ENCODE measurements at regions not wholly inside any gene's neighbourhood (a gene's known extent, or its start where the extent isn't known, plus 50 kb on each side); places are given as distances from the start of the nearest gene placed in this dataset.

- intact Hi-C loops (cut with DNase I): no loop called here
- no peak for DNase-seq (ENCODE audit: low spot score)
These were observed 349.2 kb upstream of the ADAMTSL1 start for GRCh38 chr9:18124760-18125159.

DNA sequence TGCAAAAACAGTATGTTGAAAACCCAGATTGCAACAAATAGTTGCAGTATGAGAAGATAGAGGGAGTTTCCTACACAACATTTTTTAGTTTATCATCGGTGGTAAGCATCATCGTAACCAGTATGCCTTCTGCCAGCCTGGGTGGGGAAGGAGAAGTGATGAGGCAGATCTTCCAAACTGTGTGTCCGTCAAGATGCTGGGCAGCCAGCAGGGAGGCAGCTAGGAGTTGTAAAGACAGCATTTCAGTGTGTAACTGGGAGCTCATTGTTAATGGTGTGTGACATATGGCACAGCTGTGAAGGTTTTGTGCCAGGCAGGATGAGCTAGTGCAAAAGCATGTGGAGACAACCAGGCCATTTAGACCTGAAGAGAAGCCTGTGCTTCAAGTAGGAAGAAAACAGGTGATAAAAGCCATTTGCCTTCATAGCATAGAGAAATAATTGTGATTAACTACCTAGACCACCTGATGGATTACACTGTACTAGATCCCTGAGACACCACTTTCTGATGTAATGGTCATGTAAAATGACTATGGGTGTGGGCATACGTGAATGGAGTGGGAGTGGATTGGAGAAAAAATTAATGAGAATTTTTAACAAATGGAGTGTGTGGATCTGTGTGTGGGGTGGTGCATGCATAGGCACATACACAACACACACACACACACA, 347.0 kb upstream of the ADAMTSL1 start:
- DNase-seq (ENCODE audit: low spot score): no peak
- intact Hi-C loops (cut with DNase I): no loop called here

DNA sequence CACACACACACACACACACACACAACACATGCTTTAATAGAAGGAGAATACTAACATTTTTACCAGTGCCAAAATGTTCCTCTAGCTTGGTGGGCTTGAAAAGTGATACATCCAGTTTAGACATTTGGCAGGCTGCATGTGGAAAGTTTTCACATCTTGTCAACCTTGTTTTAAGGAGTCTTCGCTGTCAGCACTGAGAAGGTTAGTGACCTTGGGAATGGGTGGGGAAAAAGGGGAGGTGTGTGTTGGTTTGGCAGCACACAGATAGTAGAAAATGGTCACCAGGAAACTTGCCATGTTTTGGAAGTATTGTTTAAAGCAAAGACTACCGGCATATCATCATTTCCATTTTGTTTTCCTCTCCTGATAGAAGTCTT, 346.5 kb upstream of the ADAMTSL1 start:
- DNase-seq (ENCODE audit: low spot score): no peak
- intact Hi-C loops (cut with DNase I): no loop called here

- intact Hi-C loops (cut with DNase I): no loop called here
- no peak for DNase-seq (ENCODE audit: low spot score)
These were observed 344.1 kb upstream of the ADAMTSL1 start for GRCh38 chr9:18129809-18130334.

DNA sequence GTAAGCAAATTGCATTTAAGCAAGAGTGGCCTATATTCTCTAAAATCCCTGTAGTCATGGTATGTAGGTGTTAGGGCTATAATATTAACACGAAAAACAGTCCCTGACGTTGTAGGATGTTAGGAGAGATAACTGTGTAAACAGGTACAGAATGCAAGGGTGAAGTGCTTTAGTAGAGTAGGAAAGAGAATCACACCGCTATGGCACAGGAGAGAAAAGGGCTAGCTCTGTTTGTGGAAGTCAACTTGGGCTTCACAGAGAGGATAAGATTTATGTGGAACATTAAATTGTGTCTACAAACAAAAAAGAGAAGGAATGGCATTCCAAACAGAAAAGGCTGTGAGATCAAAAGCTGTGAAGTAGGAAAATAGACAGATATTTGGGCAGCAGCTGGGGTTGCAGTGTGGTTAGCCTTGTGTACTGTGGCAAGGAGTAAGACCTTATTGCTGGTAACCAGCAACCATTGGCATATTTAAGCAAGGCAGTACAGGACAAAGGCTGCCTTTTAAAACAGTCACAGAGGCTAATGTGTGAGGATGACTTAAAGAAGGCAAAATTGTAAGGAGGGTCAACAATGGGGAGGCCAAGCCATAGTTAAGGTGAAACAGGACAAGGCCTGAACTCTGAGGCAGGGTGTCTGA, 337.5 kb upstream of the ADAMTSL1 start:
- DNase-seq (ENCODE audit: low spot score): no peak
- intact Hi-C loops (cut with DNase I): no loop called here

- no peak for DNase-seq (ENCODE audit: low spot score)
- intact Hi-C loops (cut with DNase I): no loop called here
These were observed 336.1 kb upstream of the ADAMTSL1 start for GRCh38 chr9:18137815-18138214.

GRCh38 chr9:18138656-18139055, 335.3 kb upstream of the ADAMTSL1 start:
- intact Hi-C loops (cut with DNase I): no loop called here

DNA sequence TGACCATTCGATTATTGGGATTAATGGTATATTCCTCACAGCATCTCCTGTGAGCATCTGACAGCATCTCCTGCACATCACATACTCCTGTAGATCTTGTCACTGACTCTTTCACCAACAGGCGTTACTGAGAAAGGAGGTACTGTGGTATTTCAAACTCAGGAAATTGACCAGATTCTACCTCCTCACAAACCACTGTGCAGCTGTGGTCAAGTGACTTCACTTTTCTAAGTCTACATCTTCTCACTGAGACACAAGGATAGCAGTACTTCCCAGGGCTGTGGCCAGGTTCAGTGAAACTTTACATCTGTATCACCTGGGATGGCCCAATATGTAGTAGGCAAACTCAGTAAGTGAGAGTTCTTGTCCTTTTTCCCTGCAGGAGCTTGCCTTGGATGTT, 332.3 kb upstream of the ADAMTSL1 start:
- intact Hi-C loops (cut with DNase I): loop anchor here (5.0 to 10.0 kb wide), 2 partner anchors 63 to 334 kb away; no protein-coding TSS in a partner anchor
- DNase-seq (ENCODE audit: low spot score): no peak

More at GRCh38 chr9:18138656-18139055, 335.3 kb upstream of the ADAMTSL1 start:
- no peak for DNase-seq (ENCODE audit: low spot score)

GRCh38 chr9:18143073-18143745, 330.7 kb upstream of the ADAMTSL1 start:
- DNase-seq (ENCODE audit: low spot score): no peak
- intact Hi-C loops (cut with DNase I): loop anchor here (5.0 to 10.0 kb wide), 2 partner anchors 62 to 336 kb away; no protein-coding TSS in a partner anchor

DNA sequence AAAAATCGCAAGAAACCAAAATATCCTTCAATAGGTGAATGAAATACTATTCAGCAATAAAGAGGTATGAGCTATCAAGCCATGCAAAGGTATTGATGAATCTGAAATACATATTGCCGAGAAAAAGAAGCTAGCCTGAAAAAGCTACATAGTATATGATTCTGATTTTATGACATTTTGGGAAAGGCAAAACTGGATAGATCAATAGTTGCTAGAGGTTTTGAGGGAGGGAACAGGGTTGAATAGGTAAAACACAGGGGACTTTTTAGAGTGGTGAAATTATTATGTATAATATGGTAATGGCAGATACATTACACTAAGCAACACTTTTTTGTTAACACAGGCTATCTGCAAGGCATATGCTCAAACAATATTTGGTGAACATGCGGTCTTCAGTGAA, 327.6 kb upstream of the ADAMTSL1 start:
- intact Hi-C loops (cut with DNase I): loop anchor here (10.0 kb wide), 1 partner anchor 58 kb away; no protein-coding TSS in a partner anchor
- no peak for DNase-seq (ENCODE audit: low spot score)

DNA sequence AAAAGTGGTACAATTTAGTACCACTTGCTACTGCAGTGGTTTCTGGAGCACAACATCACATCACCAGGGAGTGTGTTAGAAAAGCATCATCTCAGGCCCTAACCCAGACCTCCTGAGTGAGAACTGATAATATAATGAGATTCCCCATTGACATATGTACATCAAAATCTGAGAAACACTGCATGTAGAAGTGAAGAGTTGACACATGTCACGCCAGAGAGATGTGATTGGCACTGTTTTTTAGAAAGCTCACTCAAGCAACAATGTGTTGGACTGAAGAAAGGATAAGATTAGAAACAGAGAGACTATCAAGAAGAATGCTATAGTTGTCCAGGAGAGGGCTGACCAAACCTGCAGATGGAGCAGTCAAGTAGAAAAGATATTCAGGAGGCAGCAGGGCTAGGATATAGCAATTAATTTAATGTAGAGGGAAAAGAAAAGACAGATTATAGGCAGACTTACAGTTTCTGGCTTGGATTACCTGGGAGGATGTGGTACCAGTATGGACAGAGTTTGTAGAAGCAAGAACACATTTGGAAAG, 324.4 kb upstream of the ADAMTSL1 start:
- intact Hi-C loops (cut with DNase I): loop anchor here (10.0 kb wide), 1 partner anchor 55 kb away; no protein-coding TSS in a partner anchor
- no peak for DNase-seq (ENCODE audit: low spot score)

DNA sequence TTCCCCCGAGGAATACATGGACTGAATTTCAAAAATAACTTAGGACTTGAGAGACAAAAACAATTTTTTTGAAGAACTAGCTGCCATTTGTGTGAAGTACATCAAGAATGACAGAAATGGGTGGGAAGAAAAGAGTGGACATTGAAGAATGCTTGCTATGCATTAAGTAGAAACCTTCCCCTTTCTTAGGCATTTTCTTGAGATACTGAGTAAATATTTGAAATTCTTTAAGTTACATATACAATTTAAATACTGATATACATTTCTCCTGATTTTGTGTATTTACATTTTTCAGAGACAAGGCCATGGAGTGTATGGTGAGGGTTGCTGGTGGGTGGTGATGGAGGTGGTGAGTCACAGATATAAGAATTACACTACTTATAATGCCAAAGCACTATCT, 319.3 kb upstream of the ADAMTSL1 start:
- DNase-seq (ENCODE audit: low spot score): no peak
- intact Hi-C loops (cut with DNase I): no loop called here

DNA sequence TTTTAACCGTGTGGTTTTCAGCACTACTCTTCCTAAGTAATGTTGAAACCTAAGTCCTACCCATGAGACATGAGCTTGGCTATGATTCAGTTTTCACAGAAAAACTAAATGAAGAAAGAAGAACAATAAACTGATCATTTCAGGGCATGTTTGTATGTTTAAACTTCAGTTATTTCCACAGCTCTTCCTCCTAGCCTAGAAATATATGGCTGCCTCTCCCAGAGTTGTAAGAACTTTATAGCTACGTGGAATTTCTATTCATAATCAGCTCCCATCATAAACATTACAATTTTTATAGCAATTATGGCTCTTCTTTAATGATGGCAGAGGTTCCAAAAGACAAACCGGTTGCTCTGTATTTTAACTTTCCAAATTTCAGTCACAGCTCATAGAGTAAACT, 314.7 kb upstream of the ADAMTSL1 start:
- intact Hi-C loops (cut with DNase I): no loop called here
- no peak for DNase-seq (ENCODE audit: low spot score)

GRCh38 chr9:18163146-18163545, 310.8 kb upstream of the ADAMTSL1 start:
- intact Hi-C loops (cut with DNase I): no loop called here
- no peak for DNase-seq (ENCODE audit: low spot score)

GRCh38 chr9:18167733-18168132, 306.2 kb upstream of the ADAMTSL1 start:
- no peak for DNase-seq (ENCODE audit: low spot score)
- intact Hi-C loops (cut with DNase I): no loop called here

DNA sequence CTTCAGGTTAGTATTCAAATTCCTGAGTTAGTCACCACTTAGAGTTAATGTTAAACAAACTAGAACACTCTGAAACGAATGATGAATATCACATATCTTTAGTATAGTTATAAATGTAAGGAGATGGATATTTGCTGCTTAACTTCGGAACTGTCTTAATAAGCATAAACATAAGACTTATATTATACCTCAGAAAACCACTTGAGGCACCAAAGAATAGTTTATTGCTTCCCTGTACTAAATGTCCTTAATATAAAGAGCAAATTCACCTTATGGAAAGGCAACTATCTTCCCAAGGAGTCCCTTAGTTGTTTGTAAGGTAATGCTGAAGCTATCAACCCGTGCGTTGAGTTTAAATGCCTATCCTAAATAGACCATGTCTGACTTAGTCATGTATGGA, 300.0 kb upstream of the ADAMTSL1 start:
- DNase-seq (ENCODE audit: low spot score): no peak

DNA sequence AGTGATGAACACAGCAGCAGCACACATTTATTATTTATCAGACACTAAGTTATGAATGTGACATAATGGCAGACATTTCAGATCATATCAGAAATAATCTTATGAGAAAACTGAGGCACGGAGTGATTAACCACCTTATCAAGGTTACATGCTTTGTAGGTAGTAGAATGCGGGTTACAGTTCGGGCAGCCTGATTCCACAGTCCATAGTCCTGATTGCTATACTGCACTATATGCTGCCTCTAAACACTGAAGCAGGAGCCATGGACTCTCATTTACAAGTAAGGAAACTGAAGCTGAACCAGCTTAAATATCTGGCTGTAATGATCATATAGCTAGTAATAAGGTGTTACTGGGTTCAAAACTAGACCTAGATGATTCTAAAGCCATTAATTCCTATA, 291.3 kb upstream of the ADAMTSL1 start:
- DNase-seq (ENCODE audit: low spot score): no peak
- intact Hi-C loops (cut with DNase I): no loop called here

More for the DNA sequence above, 300.0 kb upstream of the ADAMTSL1 start:
- intact Hi-C loops (cut with DNase I): no loop called here

DNA sequence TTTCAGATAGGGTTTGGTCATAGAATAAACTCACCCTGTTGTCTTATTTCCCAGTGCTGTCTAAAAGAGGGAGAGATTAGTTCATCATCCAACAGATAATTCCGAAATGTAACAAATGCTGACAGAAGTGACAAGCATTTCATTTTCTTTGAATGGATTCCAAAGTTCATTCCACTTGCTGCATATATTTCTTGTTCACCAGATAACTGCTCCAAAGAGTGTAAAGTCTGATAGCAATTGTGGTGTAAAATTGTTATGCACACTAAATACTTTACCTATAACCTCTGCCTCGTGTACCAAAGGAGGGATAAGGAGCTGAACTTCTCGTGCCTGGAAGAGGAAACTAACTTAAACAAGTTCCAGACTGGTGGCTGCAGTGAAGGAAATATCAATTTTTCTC, 290.0 kb upstream of the ADAMTSL1 start:
- intact Hi-C loops (cut with DNase I): no loop called here
- DNase-seq (ENCODE audit: low spot score): no peak

DNA sequence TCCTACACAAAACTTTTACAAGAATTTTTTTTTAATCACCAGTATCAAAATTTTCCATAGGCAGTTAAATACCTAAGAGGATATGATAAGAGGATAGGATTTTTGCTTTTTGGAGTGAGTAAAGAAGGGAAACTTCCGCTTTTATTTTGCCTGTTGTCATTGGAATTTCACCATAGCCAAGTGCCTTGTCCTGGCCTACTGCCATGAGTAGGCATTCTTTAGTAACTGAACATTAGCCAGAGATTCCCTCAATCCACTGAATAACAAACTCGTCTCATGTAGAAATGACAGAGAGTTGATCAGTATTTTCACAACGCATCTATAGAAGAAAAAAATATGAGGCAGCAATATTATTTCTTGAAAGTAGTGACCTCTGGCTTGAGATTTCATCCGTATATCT, 289.6 kb upstream of the ADAMTSL1 start:
- DNase-seq (ENCODE audit: low spot score): no peak
- intact Hi-C loops (cut with DNase I): no loop called here

- no peak for DNase-seq (ENCODE audit: low spot score)
- intact Hi-C loops (cut with DNase I): no loop called here
These were observed 288.8 kb upstream of the ADAMTSL1 start for GRCh38 chr9:18185196-18185595.

All from cardiac septum (tissue), 1 donor.